Left ventricle myocardium superior (tissue), 1 donor: ENCODE measurements at regions not wholly inside any gene's neighbourhood (a gene's known extent, or its start where the extent isn't known, plus 50 kb on each side); places are given as distances from the start of the nearest gene placed in this dataset.
"Not testable (repeated sequence)": the region's sequence is repeated elsewhere in the genome, so short reads cannot be mapped to it uniquely, and the experiment has no call there.

Experiments used
- ATAC-seq: fragments of 200-7000 bp; cut with Tn5 transposase; one replicate; pipeline ENCODE4 v1.9.1; 2020; ENCODE audit warnings: mild to moderate bottlenecking, moderate library complexity
- DNase-seq: peaks from one replicate; pipeline ENCODE4 v3.0.0-alpha.2; 2020
- intact Hi-C: fragments of 100-400 bp; cut with micrococcal nuclease; formaldehyde crosslinking; loops from one replicate; pipeline ENCODE4 v1.11.0; 2022
- donor health status: DM: no; HTN: yes; CAD: no; lungs with severe emphysema.

DNA sequence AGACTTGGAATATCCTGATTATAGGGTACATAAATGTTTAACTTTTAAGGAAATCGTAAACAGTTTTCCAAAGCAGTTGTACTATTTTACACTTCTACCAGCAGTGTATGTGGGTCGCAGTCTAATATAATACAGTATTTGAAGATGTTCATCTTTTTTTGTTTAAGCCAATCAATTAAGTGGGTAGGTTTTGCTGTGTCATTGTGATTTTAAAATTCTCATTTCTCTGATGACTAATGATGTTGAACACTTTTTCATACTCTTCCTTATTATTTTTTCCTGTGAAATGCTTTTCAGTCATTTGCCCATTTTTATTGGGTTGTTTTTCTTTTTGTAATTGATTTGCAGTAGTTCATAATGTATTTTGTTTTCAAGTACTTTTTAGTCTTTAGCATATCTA, 2689.7 kb downstream of the PCDH9 start:
- ATAC-seq (no peak), DNase-seq (no peak)
- intact Hi-C loops = no loop called here

GRCh38 chr13:64538711-64539110, 2691.4 kb downstream of the PCDH9 start:
- intact Hi-C loops = no loop called here
- ATAC-seq (no peak), DNase-seq (no peak)

DNA sequence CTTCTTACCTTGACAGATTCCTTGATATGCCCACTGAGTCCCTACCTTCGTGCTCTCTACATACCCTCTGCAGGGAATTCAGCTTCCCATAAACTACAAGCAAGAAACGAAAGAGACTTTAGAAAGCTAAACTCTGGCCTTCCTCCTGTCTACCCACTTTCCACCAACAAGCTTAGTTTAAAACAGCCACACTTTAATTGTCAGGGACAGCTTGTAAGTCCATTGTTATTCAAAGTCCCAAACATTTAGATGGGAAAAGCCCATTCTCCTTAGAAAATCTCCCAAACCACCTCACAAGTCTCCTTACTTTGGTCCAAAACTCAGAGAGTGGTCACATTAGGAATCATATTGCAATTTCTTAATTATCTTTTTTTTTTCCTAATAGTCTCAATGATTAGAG, 2695.8 kb downstream of the PCDH9 start:
- DNase-seq = no peak
- intact Hi-C loops = no loop called here
- ATAC-seq = no peak

GRCh38 chr13:64531400-64531799, 2698.7 kb downstream of the PCDH9 start:
- DNase-seq (no peak), ATAC-seq (no peak)
- intact Hi-C loops = no loop called here

DNA sequence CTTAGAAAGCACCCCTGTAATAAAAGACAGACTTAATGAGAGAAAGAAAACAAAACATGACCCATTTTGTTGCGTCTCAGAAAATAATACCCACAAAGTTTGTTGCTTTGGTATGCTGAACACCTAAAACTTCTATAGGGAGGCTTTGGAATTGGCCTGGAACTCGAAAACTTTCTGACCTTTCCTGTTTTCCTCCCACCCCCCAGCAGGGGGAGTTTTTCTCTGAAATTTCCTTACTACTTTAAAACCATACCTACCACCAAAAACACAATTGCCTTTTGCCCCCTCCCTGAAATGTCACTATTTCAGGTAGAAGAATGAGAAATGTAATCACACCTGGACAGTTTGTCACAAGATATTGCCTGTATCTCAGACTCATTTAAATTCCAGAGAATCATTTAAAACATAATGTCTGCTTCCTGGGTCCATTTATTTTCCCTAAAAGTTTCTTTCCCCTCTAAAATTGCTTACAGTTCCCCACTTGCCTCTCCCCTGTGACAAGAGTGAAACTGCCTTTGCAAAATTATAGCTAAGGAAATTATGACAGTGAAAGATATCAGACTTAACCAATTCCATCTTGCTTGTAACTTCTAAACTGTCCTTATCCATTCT, 2700.2 kb downstream of the PCDH9 start:
- DNase-seq = no peak
- intact Hi-C loops = no loop called here
- ATAC-seq = no peak

GRCh38 chr13:64528838-64529237, 2701.3 kb downstream of the PCDH9 start:
- intact Hi-C loops = no loop called here
- no peak for ATAC-seq
- DNase-seq = no peak

- no peak for ATAC-seq
- DNase-seq = no peak
- intact Hi-C loops = no loop called here
Measured at GRCh38 chr13:64527561-64527960, 2702.6 kb downstream of the PCDH9 start.

- ATAC-seq = no peak
- no peak for DNase-seq
- intact Hi-C loops = no loop called here
Measured at GRCh38 chr13:64525687-64526086, 2704.4 kb downstream of the PCDH9 start.

GRCh38 chr13:64510747-64511146, 2719.4 kb downstream of the PCDH9 start:
- DNase-seq (no peak), ATAC-seq (no peak)
- intact Hi-C loops = no loop called here

GRCh38 chr13:64506246-64506645, 2723.9 kb downstream of the PCDH9 start:
- intact Hi-C loops = no loop called here
- DNase-seq = no peak
- no peak for ATAC-seq

- ATAC-seq (no peak), DNase-seq (no peak)
- intact Hi-C loops = no loop called here
Measured at GRCh38 chr13:64505336-64505910, 2724.7 kb downstream of the PCDH9 start.

- no peak for DNase-seq
- intact Hi-C loops = no loop called here
- no peak for ATAC-seq
Measured at GRCh38 chr13:64488731-64489130, 2741.4 kb downstream of the PCDH9 start.

GRCh38 chr13:64482373-64482772, 2747.8 kb downstream of the PCDH9 start:
- no peak for DNase-seq
- ATAC-seq = no peak
- intact Hi-C loops = no loop called here

- ATAC-seq (no peak), DNase-seq (no peak)
- intact Hi-C loops = no loop called here
Measured at GRCh38 chr13:64480672-64481071, 2749.5 kb downstream of the PCDH9 start.

- intact Hi-C loops = no loop called here
- DNase-seq (no peak), ATAC-seq (no peak)
Measured at GRCh38 chr13:64480211-64480610, 2749.9 kb downstream of the PCDH9 start.

DNA sequence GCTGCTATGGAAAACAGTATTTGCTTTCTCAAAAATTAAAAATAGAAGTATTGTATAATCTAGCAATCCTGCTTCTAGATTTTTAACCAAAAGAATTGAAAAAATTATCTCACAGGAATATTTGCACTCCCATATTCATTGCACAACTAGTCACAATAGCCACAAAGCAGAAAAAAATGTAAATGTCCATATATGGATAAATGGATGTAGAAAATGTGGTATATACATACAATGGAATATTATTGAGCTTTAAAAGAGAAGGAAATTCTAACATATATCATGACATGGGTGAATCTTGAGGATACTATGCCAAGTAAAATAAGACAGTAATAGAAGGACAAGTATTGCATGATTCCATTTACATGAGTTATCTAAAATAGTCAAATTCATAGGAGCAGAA, 2753.0 kb downstream of the PCDH9 start:
- intact Hi-C loops = no loop called here
- no peak for DNase-seq
- no peak for ATAC-seq

DNA sequence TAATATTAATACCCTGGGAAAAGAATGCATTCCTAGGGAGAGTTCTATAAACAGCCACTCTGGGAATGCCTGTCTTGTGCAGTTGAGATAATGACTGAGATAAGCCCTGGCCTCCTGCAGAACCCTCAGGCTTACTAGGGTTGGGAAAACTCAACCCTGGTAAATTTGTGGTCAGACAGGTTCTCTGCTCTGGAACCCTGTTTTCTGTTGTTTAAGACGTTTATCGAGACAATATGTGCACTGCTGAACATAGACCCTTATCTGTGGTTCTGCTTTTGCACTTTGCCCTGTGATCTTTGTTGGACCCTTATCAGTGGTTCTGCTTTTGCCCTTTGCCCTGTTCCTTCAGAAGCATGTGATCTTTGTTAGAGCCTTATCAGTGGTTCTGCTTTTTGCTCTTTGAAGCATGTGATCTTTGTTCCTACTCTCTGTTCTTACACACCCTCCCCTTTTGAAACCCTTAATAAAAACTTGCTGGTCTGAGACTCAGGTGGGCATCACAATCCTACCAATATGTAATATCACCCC, 2754.0 kb downstream of the PCDH9 start:
- intact Hi-C loops, ATAC-seq, DNase-seq: not testable (repeated sequence)

DNA sequence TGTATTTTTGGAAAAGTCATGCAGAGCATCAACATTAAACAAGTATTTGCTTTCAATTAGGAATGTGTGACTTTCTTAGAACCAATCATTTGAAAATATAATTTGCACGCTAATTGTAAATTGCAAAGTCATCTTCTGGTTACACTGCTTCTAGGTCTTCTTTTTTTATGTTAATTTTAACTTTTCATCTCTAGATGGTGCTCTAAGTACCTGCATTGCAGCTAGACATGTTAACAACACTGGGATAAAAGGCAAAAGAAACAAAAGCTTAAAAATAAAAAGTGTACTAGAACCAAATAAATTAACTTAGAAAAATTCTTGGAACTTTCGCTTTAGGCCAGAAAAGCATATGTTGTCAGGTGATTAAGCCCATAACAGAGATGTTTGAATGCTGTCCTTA, 2758.2 kb downstream of the PCDH9 start:
- DNase-seq (no peak), ATAC-seq (no peak)
- intact Hi-C loops = no loop called here

- no peak for ATAC-seq
- no peak for DNase-seq
- intact Hi-C loops = no loop called here
Measured at GRCh38 chr13:64470751-64471150, 2759.4 kb downstream of the PCDH9 start.

DNA sequence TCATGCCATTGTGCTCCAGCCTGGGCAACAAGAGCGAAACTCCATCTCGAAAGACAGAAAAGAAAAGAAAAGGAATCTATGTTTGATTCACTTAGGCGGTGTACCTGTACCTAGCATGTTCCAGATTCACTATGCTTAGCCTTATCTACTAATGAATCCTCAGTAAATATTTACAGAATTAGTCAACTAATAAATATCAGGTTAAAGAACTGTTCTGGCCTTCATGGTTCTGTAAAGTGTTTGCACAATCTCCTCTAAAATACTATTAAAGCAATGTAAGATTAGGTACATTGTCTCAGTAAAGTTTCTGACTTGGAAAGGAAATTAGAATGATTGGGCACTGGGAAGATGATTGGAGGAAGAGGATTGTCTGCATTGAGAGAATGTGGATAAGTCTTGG, 2770.4 kb downstream of the PCDH9 start:
- DNase-seq (no peak), ATAC-seq (no peak)
- intact Hi-C loops = no loop called here

DNA sequence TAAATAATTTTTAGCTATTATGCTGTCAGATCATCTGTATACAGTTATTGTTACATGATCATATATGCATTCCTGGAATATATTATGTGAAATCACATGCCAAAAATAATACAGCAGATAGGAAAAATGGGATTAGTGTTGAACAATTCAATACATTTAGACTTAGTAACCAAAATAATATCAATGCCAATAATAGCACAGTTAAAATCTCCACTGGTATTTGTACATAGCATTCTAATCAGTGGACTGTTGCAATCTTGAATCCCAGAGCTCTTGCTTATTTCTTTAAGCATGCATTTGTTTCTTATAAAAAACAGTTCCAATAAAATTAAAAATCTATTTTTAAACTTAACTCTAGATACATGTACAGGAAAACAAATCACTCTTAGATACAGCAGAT, 2772.2 kb downstream of the PCDH9 start:
- no peak for DNase-seq
- intact Hi-C loops = no loop called here
- no peak for ATAC-seq
